Tongue (tissue), 1 donor: ENCODE measurements at regions not wholly inside any gene's neighbourhood (a gene's known extent, or its start where the extent isn't known, plus 50 kb on each side); places are given as distances from the start of the nearest gene placed in this dataset.

Experiments used
- DNase-seq: peaks from one replicate; pipeline ENCODE4 v3.0.0-alpha.2; 2015

GRCh38 chr6:4559281-4559875 is 216.8 kb upstream of the CDYL start:
- DNase-seq: no peak

- no peak for DNase-seq
Observed at GRCh38 chr6:4554645-4555044, 221.6 kb upstream of the CDYL start.

- DNase-seq: no peak
Observed at GRCh38 chr6:4553387-4553786, 222.8 kb upstream of the CDYL start.

- DNase-seq: no peak
Observed at GRCh38 chr6:4550227-4550597, 226.0 kb upstream of the CDYL start.

- no peak for DNase-seq
Observed at GRCh38 chr6:4549556-4550226, 226.5 kb upstream of the CDYL start.

GRCh38 chr6:4545893-4546292 is 230.3 kb upstream of the CDYL start:
- peak; percentile 21 for DNase-seq

GRCh38 chr6:4543596-4543995 is 232.6 kb upstream of the CDYL start:
- no peak for DNase-seq

GRCh38 chr6:4533576-4533975 is 242.6 kb upstream of the CDYL start:
- DNase-seq: no peak

- no peak for DNase-seq
Observed at GRCh38 chr6:4531406-4531805, 244.8 kb upstream of the CDYL start.

- DNase-seq: no peak
Observed at GRCh38 chr6:4522453-4522852, 253.8 kb upstream of the CDYL start.

- DNase-seq: peak; percentile 34
Observed at GRCh38 chr6:4521070-4521469, 255.1 kb upstream of the CDYL start.

- no peak for DNase-seq
Observed at GRCh38 chr6:4518506-4518905, 257.7 kb upstream of the CDYL start.

GRCh38 chr6:4516206-4516605 is 260.0 kb upstream of the CDYL start:
- DNase-seq: no peak

GRCh38 chr6:4513561-4513960 is 262.6 kb upstream of the CDYL start:
- DNase-seq: no peak

GRCh38 chr6:4512051-4512471 is 264.1 kb upstream of the CDYL start:
- DNase-seq: peak; percentile 79

- DNase-seq: peak; percentile 68
Observed at GRCh38 chr6:4511641-4512020, 264.6 kb upstream of the CDYL start.

- peak; percentile 93 for DNase-seq
Observed at GRCh38 chr6:4510906-4511640, 265.1 kb upstream of the CDYL start.

GRCh38 chr6:4510317-4510716 is 265.9 kb upstream of the CDYL start:
- no peak for DNase-seq

GRCh38 chr6:4509506-4509905 is 266.7 kb upstream of the CDYL start:
- DNase-seq: peak; percentile 24

GRCh38 chr6:4506792-4507191 is 269.4 kb upstream of the CDYL start:
- peak; percentile 36 for DNase-seq

- peak; percentile 83 for DNase-seq
Observed at GRCh38 chr6:4506223-4506622, 270.0 kb upstream of the CDYL start.

- DNase-seq: no peak
Observed at GRCh38 chr6:4504700-4505099, 271.5 kb upstream of the CDYL start.

- no peak for DNase-seq
Observed at GRCh38 chr6:4503700-4504099, 272.5 kb upstream of the CDYL start.

GRCh38 chr6:4496284-4496683 is 279.9 kb upstream of the CDYL start:
- no peak for DNase-seq
